GM12878 (cell line): ENCODE measurements at regions not wholly inside any gene's neighbourhood (a gene's known extent, or its start where the extent isn't known, plus 50 kb on each side); places are given as distances from the start of the nearest gene placed in this dataset.

Experiments used
- CHD4 ChIP-seq: fragments of 200-600 bp; sonication (generic); IDR thresholded peaks from 2 replicates; pipeline ENCODE4 v1.6.1; 2016; ENCODE audit warnings: mild to moderate bottlenecking
- ETV6 ChIP-seq, 2 experiments: fragments of 450-650 bp in 1 of 2; IDR thresholded peaks in 1 of 2; conservative IDR thresholded peaks in 1 of 2; 2 replicates each; pipeline ENCODE4 v1.6.1; 2014; ENCODE audit warnings: antibody characterized with exemption in 1 of 2, borderline replicate concordance in 1 of 2, low read depth in 1 of 2, mild to moderate bottlenecking in 1 of 2, moderate library complexity in 1 of 2
- HDAC6 ChIP-seq: fragments of 200-600 bp; sonication (generic); IDR thresholded peaks from one replicate; pipeline ENCODE4 v1.8.0; 2017; ENCODE audit warnings: antibody characterized with exemption; ENCODE audit not compliant: unreplicated experiment
- NFXL1 ChIP-seq: fragments of 450-650 bp; IDR thresholded peaks from 2 replicates; pipeline ENCODE4 v1.6.1; 2017; ENCODE audit warnings: antibody characterized with exemption, mild to moderate bottlenecking, borderline replicate concordance
- NR2F1 ChIP-seq: fragments of 450-650 bp; conservative IDR thresholded peaks from 2 replicates; pipeline ENCODE4 v1.6.1; 2017; ENCODE audit warnings: mild to moderate bottlenecking
- PBX3 ChIP-seq: IDR thresholded peaks from 2 replicates; pipeline ENCODE4 v1.6.1; 2011; ENCODE audit warnings: mild to moderate bottlenecking, low read depth, low read length, moderate library complexity; ENCODE audit not compliant: insufficient replicate concordance
- POLR2AphosphoS2 ChIP-seq: IDR thresholded peaks from 2 replicates; pipeline ENCODE4 v1.6.1; 2011; ENCODE audit warnings: low read depth, mild to moderate bottlenecking, low read length, improper control_type of control experiment, moderate library complexity
- RAD51 ChIP-seq: fragments of 450-650 bp; IDR thresholded peaks from 2 replicates; pipeline ENCODE4 v1.6.1; 2016; ENCODE audit warnings: moderate library complexity, mild to moderate bottlenecking, inconsistent platforms
- RCOR1 ChIP-seq: conservative IDR thresholded peaks from 2 replicates; pipeline ENCODE4 v1.6.1; 2012; ENCODE audit warnings: low read depth, low read length, improper control_type of control experiment
- TCF7 ChIP-seq: IDR thresholded peaks from 2 replicates; pipeline ENCODE4 v1.6.1; 2014; ENCODE audit warnings: antibody characterized with exemption, borderline replicate concordance
- ZBTB4 ChIP-seq: fragments of 450-650 bp; formaldehyde crosslinking; IDR thresholded peaks from 2 replicates; pipeline ENCODE4 v1.4.0; 2022; ENCODE audit warnings: mild to moderate bottlenecking, moderate library complexity
- ZNF207 ChIP-seq: fragments of 450-650 bp; IDR thresholded peaks from 2 replicates; pipeline ENCODE4 v1.6.1; 2014; ENCODE audit warnings: antibody characterized with exemption, mild to moderate bottlenecking, borderline replicate concordance

GRCh38 chr5:154544646-154545045 lies 66.6 kb upstream of the HAND1 start (continued):
- TF ChIP-seq PBX3: no peak
- TF ChIP-seq ZNF207: no peak
- no peak for TF ChIP-seq RCOR1
- TF ChIP-seq ETV6 (conservative IDR thresholded peaks at IDR 0.05 in 1 of 2, IDR thresholded peaks at IDR 0.05 in 1 of 2; ENCODE audit: borderline replicate concordance in 1 of 2, low read depth in 1 of 2): no peak
- no peak for TF ChIP-seq TCF7
- TF ChIP-seq POLR2AphosphoS2: no peak
- TF ChIP-seq CHD4: no peak
- TF ChIP-seq NR2F1: no peak
- TF ChIP-seq RAD51: no peak
- TF ChIP-seq ZBTB4 (CRISPR knock-in tag): no peak
- TF ChIP-seq NFXL1: no peak
- no peak for TF ChIP-seq HDAC6
